GM19239 (cell line): ENCODE measurements at regions not wholly inside any gene's neighbourhood (a gene's known extent, or its start where the extent isn't known, plus 50 kb on each side); places are given as distances from the start of the nearest gene placed in this dataset.
A peak's percentile ranks its signal among the peaks of the same experiment; 100 is the strongest.
"Not testable (repeated sequence)": the region's sequence is repeated elsewhere in the genome, so short reads cannot be mapped to it uniquely, and the experiment has no call there.

ENCODE experiments used
- DNase-seq: peaks from one replicate; pipeline ENCODE4 v3.0.0; 2011; ENCODE audit warnings: low spot score; ENCODE audit not compliant: insufficient read length
- FAIRE-seq: peaks from 2 replicates; lab custom pipeline; 2011; peaks lifted over from hg19 to GRCh38; lab: Jason Lieb, UNC

- FAIRE-seq (no peak), DNase-seq (no peak)
These were observed 370.8 kb downstream of the DSEL start for GRCh38 chr18:67145586-67146292.

GRCh38 chr18:67144329-67144728, 372.2 kb downstream of the DSEL start:
- DNase-seq (no peak), FAIRE-seq (no peak)

GRCh38 chr18:67143028-67143427, 373.5 kb downstream of the DSEL start:
- no peak for DNase-seq
- no peak for FAIRE-seq

- DNase-seq (no peak), FAIRE-seq (no peak)
These were observed 373.9 kb downstream of the DSEL start for GRCh38 chr18:67142604-67143003.

- FAIRE-seq, result no peak
These were observed 376.0 kb downstream of the DSEL start for GRCh38 chr18:67140495-67140894.

GRCh38 chr18:67139899-67140298, 376.6 kb downstream of the DSEL start:
- FAIRE-seq (no peak), DNase-seq (no peak)

More at GRCh38 chr18:67140495-67140894, 376.0 kb downstream of the DSEL start:
- DNase-seq, result no peak

- FAIRE-seq, result no peak
- DNase-seq, result no peak
These were observed 380.5 kb downstream of the DSEL start for GRCh38 chr18:67135981-67136380.

- FAIRE-seq (no peak), DNase-seq (no peak)
These were observed 381.6 kb downstream of the DSEL start for GRCh38 chr18:67134911-67135310.

GRCh38 chr18:67133669-67134068, 382.9 kb downstream of the DSEL start:
- DNase-seq (no peak), FAIRE-seq (no peak)

- DNase-seq (no peak), FAIRE-seq (no peak)
These were observed 383.6 kb downstream of the DSEL start for GRCh38 chr18:67132919-67133318.

GRCh38 chr18:67131498-67131897, 385.0 kb downstream of the DSEL start:
- FAIRE-seq, result no peak
- DNase-seq, result no peak

GRCh38 chr18:67126751-67127150, 389.8 kb downstream of the DSEL start:
- FAIRE-seq, DNase-seq: not testable (repeated sequence)

- no peak for FAIRE-seq
- DNase-seq, result no peak
These were observed 392.6 kb downstream of the DSEL start for GRCh38 chr18:67123901-67124300.

- DNase-seq (no peak), FAIRE-seq (no peak)
These were observed 398.7 kb downstream of the DSEL start for GRCh38 chr18:67117804-67118203.

- DNase-seq (no peak), FAIRE-seq (no peak)
These were observed 407.0 kb downstream of the DSEL start for GRCh38 chr18:67109535-67109934.

- DNase-seq (no peak), FAIRE-seq (no peak)
These were observed 407.6 kb downstream of the DSEL start for GRCh38 chr18:67108894-67109293.

GRCh38 chr18:67104700-67105284, 411.7 kb downstream of the DSEL start:
- DNase-seq, result no peak
- peak; percentile 28 for FAIRE-seq

GRCh38 chr18:67094123-67094522, 422.4 kb downstream of the DSEL start:
- FAIRE-seq, result no peak
- no peak for DNase-seq

GRCh38 chr18:67092141-67092540, 424.4 kb downstream of the DSEL start:
- DNase-seq, result no peak
- no peak for FAIRE-seq

- DNase-seq, result no peak
- FAIRE-seq, result no peak
These were observed 434.9 kb downstream of the DSEL start for GRCh38 chr18:67081482-67082211.

- no peak for DNase-seq
- no peak for FAIRE-seq
These were observed 435.9 kb downstream of the DSEL start for GRCh38 chr18:67080601-67081000.
